CD4-positive, alpha-beta T cell treated with Interleukin-15 for 4 hours (primary cell): ENCODE measurements at regions not wholly inside any gene's neighbourhood (a gene's known extent, or its start where the extent isn't known, plus 50 kb on each side); places are given as distances from the start of the nearest gene placed in this dataset.

Source experiments
- DNase-seq: peaks from one replicate; pipeline ENCODE4 v3.0.0-alpha.2; 2020; ENCODE audit warnings: low spot score

DNA sequence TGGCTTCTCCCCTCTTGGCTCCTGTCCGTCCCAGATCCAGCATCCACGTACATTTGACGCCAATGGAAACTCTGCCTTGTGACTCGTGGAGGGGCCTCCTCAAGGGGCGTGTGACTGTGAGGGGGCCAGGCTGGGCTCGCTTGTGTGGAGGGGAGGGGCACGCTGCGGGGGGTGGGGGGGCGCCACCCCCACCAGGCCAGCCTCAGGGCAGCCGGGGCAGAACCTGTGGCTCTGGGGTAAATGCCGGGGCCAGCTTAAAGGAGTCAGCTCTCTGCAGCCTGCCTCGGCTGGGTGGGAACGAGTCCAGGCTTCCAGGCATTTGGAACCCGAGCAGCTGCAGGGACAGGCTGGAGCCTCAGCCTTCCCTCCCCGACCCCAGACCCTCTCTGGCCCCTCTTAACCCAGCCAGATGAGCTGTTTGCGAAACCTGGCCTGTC lies 94.1 kb downstream of the SIK1 start:
- DNase-seq = no peak

DNA sequence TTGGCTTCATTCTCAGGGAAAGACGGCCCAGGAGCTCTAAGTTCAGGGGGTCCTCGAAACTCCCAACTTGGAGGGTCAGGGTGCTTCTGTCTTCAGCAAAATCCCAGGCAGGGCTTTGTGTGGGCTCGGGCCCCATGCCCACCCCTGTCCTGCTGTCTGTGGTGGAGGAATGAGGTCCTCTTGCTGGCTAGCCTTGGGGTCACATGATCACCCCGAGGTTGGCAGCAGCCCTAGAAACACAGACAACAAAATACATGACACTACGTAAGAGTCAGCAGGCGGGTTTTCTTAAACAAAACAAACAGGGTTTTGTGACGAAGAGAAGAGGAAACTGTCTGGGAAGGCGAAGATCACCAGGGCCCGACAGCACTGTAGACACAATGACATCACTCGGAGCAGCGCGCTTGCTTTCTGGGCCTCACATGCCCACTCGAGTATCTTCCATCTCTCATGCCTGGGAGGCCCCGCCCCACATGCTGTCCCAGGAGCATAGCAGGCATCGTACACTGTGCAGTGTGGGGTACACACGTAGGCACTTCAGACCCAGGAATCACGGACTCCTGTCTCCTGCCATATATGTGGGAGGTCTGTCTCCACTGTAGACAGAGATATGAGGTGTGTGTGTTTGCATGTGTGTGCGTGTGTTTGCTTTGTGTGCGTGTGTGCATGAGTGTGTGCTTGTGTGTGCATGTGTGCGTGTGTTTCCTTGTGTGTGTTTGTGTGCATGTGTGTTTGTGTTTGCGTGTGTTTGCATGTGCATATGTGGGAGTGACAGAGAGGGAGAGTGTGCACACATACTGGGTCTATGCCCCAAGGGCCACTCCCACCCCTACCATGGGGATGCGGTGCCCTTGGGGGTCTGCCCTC lies 94.7 kb downstream of the SIK1 start:
- no peak for DNase-seq

DNA sequence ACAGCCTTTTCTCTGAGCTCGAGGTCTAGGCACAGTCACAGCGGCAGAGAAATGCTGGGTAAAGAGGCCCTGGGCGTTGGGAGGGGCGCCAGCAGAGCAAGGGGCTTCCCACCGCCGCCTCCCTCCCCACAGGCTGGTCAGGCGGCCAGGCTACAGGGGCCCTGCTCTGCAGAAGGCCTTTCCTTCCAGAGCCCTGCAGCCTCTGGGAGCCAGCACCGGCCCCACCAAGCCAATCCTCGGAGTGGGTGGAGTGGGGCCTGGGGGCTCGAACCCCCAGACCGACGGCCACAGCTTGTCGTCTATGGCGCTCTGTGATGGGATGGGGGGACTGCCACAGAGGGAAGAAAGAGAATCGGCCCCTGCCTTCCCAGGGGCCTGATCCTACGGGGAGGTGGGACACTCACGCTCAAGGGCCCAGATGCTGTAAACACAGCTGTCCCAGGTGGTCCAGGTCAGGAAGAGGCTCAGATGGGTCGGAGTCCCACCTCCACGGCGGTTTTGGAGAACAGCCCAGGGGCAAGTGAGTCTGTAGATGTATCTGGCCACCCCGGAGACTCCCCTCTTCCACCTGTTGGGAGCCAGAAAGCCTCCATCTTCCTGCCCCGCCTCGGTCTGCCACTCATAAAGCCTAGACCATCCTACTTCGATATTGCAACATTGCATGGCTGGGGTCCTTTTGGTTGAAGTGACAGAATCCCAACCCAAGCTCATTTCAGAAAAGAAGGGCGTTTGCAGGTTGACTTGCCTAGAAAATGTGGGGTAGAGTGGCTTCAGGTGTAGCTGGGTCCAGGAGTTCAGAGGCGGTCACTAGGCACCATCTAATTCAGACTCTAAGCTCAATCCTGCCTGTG lies 95.6 kb downstream of the SIK1 start:
- no peak for DNase-seq

DNA sequence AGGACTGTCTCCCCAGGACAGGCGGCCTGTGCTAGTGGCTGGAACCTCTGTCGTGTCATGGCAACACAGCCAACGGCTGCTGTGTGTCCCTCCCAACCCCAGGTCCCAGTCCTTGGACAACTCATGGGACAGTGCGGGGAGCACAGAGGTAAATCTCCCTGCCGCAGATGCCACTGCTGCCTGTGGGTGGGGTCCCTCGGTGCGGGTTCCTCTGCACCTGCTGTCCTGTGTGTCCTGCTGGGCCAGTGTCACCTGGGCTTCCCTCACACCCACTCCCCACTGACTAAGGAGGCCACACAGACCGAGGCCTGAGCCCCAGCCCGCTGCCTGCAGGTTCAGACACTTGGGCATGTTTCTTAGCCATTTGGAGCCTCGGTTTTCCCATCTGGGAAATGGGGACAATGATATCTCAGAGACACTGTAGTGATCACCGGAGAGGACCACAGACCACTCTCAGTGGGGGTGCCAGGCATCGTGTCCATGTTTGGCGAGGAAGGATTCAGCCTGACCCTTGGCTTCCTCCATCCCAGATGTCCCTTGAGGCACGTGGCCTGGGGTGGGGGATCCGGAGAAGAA lies 96.5 kb downstream of the SIK1 start:
- no peak for DNase-seq

DNA sequence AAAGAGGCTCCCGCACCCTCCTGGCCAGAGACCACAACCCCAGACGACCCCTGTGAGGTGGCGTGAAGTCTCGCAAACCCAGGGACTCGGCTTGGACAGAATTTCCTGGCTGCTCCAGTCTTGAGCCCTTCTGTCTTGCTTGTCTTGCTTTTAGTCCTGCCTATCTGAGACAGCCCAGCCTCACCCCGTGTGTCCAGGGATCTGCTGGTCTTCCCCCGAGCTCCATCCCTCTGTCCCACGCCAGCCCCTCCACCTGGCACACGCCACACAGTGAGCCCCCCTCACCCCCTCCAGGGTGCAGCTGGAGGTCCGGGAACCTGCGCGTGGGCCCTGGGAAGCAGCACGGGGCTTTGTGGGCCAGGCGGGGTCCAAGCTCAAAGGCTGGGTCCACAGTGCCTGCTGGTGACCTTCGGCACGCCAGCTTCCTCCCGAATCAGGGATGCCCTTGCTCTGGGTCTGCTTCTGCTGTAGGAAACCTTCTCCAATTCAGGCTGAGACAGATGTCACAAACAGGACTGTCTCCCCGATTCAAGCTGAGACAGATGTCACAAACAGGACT lies 97.1 kb downstream of the SIK1 start:
- no peak for DNase-seq

DNA sequence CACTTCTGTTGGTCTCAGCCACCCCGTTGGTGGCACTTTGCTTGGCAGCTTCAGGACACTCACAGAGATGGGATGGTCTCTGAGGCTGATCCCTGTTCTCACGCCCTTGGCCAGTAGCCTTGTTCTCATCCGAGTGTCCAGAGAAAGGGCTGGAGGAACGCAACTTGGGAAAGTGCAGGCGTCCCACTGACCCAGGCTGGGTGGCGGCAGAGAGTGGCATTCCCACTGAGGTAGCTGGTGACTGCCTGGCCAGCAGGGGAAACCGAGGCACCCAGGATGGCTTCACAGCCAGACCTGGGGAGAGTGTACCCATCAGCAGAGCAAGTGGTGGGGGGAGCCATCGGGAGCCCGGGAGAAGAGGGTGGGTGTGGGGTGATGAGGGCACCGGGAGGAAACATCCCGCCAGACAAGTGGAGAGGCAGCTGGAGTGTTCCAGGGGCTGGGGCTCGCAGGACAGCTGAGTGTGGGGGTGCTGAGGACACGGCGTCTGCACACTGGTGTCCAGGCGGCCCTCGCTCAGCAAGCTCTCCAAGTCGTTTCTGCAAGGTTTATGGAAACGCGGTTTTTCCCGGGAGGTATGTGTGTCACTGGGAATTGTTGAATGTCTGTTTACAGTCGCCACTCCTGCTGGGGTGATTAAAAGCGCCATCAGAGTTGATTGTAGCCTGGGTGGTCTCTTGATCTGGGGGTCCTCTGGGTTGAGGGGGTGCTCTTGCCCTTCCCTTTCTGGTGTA lies 97.8 kb downstream of the SIK1 start:
- DNase-seq = no peak

DNA sequence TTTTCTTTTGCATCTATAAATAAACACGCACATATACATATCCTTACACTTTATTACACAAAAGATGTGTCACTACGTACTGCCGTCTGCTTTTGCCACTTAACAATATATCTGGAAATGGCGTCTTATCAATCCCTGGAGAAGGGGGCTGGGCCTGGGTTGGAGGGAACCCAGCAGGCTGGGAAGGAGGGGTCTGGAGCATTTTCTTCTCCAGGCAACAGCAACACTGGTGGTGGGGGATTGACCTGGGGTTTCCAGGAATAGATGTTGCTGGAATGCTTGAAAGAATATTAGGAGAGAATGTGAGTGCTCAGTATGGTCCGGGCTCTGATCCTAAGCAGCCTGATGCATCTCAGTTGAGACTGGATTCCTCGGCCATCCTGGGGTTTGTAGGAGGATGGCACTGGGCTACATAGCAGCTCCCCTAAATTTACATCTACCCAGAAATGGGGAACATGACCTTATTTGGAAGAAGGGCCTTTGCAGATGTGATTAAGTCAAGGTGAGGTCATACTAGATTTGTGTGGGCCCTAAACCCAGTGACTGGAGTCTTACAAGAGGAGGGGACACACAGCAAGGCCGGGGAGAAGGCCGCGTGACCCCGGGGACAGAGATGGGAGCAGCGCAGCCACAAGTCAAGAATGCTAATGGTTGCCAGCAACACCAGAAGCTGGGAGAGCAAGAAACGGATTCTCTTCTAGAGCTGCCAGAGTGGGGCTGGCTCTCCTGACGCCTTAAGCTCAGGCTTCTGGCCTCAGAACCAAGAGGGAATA lies 98.6 kb downstream of the SIK1 start:
- no peak for DNase-seq

DNA sequence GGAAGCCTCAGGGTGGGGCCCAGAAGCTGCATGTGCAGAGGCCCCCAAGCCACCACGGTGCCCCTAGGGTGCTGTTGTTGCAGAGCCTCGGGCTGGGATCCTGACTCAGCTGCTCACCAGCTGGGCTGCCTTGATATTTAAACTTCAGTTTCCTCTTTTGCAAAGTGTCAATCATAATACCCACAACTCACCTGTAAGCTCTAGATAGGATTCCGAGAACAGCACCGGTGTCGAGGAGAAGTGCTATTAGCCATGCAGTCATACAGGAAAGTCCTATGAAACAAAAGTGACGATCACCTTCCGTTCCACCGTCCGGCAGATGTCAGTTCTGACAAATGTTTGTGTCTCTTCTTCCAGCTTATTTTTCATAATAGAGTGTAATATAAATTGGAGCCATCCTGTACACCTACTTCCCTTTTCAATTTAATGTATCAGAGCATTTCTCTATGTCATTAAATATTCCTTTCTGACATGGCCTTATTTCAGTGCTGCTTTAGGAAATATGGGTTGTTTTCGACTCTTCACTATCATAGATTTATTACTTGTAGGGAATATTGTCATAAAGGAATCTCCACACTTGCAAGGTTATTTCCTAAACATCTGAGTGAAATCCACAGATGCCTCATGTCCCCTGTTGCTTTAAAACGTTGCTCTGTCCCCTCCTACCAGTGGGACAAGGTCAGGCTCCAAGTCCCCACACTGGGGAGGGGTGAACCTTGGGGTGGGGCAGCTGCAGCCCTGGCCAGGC lies 100.8 kb downstream of the SIK1 start:
- DNase-seq = no peak

DNA sequence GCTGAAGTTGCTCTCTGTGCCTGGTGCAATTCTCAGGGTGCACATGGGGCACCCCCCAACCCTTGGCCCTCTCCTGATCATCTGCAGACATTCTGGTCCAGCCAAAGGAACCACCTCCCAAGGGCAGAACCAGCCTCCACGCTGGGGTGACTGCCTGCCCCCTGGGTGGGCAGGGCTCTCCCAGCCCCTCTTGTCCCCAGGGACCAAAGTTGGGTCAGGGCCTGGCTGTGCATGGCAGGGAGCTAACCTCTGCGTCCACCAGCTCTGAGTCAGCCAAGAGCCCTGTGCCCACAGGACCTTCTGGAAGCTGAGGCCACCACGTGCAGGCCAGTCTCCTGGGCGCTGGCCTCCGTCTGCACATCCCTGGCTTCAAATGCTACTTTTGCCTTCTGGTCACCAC lies 101.9 kb downstream of the SIK1 start:
- no peak for DNase-seq

DNA sequence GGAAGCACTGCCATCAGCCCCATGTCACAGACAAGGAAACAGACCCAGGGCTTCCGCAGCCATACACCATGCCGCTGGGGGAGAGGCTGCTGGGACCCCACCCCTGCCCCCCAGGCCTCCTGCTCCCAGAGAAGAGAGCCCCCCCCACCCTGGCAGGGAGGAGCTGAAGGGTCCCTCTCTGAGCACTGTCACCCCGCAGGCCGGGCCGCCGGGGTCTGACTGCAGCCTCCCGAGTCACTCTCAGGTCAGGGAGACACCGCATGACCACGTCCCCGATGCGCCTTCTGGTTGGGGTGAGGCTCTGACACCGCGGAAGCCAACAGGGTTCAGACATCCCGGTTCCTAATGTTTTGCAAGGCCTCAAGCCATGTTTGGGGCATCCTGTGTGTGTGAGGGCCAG lies 102.3 kb downstream of the SIK1 start:
- DNase-seq = no peak

DNA sequence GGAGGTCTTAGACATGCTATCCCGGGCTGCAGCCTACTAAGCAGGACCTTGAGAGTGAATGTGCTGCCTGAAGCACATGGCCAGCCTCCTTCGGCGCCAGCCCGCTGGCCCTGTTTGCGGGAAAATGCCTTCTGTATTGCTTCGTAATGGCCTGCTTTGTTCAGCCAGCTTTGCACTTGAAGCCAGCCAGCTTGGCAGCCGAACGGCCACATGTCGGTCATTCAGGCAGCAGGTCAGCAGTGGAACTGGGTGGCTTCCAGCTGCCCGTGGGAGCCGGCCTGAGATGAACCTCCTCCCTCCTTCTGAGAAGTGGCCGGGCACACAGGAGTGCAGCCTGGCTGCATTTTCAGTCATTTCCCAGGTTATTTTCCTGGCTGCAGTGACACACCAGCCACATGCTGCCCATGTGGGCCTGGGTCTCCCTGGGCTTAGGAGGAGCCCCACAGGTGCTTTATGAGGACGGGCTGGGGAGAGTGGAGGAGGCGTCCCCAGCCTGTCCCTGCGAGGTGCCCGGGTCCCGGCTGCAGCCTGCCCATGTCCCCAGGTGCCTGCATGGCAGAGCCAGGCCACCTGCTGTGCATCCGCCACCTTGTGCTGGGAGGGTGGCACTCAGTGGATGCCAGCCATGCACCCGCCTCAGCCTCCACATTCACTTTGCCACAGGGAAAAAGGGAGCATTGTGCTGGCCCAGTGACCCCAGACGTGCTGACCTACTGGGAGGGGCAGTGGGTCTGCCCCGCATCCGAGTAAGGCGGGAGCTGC lies 103.5 kb downstream of the SIK1 start:
- no peak for DNase-seq

DNA sequence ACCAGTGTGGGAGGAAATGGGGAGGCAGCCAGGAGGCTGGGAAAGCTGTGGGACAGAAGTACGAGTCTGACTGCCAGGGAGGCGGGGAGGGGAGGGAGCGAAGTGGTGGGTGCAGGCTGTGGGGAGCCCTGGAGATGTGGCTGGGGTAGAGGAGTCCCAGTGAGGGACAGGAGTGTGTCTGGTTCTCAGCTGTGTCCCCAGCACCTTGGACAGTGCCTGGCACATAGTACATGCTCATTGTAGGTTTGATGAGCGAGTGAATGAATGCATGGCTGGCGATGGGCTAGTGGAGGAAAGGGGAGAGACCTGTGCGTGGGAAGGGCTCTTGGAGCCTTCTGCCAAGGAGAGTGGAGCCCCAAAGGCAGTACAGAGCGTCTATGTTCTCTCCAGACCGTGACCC lies 104.1 kb downstream of the SIK1 start:
- DNase-seq = no peak

DNA sequence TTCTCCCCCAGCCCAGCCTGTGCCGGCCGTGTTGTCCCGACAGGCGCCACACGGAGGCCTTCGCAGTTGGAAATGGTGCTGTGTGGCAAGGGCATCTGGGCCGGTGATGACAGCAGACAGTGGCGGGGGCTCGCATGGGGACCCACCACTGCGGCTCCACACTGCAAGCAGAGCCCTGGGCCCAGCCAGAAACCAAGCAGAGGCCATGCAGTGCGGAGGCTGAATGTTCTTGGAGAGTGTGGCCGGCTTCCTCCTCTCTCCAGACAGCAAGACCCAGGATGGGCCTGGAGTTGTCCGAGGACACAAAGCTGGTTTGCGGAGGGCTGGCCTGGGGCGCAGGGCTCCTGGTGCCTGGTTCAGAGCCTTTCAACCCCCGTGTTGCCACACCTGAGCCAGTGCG lies 104.6 kb downstream of the SIK1 start:
- no peak for DNase-seq

DNA sequence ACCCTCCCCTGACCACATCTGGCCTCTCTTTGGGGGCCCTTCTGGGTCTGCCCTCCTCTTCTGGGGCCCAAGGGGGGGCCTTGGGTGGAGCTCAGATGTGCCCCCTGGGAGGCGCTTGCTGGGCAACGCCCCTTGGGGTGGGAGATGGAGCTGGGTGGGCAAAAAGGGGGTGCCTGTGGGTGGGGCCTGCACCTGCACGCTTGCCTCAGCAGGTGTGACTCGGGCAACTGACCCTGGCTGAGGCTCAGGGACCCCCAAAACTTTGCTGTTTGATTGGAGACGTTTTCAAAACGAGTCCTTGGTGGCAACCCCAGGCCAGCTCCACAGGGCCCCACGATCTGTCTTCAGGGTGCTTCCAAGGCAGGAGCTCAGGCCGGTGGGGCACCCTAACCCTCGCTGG lies 105.3 kb downstream of the SIK1 start:
- no peak for DNase-seq

DNA sequence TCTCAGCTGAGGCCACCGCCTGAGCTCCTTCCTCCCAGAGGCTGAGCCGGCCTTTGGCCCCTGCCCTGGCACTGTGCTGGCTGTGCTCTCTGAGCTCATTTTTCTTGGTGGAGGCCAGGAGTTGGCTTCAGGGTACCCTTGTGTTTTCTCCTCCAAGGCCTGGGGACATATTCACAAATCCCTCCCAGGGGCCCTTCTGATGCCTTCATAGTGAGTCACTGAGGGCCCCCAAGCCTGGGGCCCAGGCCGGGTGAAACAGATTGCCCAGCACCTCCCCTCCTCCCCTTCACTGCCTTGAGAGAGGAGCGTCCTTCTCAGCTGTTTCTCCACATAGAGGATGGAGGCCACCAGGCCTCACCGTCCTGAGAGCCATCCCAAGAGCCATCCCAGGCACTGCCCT lies 105.8 kb downstream of the SIK1 start:
- no peak for DNase-seq

DNA sequence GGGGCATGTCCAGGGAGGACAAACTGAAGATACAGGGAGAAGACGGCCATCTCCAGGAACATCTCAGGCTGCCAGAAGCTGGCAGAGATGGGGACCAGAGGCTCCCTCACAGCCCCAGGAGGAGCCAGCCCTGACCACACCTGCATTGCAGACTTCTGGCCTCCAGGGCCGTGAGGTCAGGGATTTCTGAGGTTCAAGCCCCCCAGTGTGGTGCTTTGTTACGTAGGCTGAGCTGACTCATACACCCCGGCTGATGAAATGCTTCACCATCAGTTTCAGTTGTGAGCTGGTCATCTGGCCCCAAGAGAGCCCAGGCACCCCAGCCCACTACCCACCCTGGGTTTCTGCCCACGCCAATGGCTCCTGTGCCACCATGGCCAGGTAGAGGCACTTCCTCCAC lies 106.4 kb downstream of the SIK1 start:
- DNase-seq = no peak

DNA sequence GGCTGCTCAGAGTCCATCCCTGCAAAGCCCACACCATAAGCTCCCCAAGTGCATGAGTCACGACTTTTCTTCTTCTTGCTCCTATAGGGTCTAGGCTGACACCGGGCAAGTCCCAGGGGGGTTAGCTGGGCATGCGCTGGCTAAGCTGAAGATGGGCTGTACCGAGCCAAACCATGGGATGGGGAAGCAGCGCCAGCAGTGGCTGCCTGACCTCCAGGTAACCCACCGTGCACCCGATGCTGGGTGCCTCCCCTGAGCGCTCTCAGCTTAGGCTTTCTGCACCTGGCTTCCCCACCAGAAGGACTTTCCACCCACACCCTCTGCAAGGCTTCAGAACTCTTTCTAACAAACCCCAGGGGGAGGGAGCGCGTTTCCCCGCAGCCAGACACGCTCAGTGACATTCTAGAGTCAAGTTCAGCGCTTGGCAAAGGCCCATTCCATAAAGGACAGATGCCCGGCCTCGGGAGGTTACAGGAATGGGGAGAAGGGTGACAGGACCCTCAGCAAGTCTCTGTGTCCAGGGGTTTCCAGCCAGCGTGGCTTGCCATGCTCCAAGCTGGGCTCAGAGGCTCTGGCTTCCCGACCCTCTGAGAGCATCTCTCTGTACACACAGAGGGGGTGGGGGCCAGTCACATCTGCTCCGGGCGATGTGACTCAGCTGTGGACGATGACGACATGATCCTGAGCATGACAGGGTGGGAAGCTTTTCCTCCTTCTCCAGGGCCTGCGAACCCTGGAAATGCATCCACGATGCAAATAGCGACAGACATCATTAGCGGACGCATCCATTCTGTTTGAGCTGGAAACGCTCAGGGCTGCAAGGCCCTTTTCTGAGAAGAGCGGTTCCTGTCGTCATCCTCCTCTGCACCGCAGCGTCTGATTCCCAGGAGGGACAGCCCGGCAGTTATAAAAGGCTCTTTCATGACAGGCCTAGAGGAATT lies 107.8 kb downstream of the SIK1 start:
- no peak for DNase-seq

DNA sequence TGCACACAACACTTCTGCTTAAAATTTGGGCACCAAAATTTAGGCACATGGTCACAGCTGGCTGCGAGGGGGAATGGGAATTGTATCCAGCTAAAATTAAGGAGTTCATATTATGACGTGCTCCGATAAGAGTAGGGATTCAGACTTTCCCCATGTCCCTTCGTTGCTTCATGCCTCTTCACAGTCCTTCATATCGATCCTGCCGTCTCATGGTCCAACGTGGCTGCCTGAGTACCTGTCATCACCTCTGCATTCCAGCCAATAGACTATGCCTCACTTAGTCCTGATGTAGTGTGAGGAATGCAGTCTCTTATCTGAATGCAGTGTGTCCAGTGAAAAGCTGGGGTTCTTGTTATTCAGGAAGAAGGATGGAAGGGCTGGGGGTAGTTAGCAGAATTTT lies 108.6 kb downstream of the SIK1 start:
- DNase-seq = no peak

DNA sequence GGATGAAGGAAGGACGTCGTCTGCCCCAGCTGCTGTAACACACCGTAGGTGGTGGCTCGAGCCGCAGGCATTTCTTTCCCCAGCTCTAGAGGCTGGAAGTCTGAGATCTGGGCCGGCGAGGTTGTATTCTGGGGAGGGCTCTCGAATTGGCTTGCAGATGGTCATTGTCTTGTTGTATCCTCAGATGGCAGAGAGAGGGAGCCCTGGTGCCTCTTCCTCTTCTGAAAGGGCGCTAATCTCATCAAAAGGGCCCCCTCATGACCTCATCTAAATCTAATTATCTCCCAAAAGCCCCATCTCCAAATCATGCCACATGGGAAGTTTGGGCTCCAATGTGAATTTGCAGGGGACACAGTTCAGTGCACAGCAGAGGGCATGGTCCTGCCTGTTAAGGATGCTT lies 109.0 kb downstream of the SIK1 start:
- DNase-seq = no peak
